PC-9 (cell line): ENCODE measurements at regions not wholly inside any gene's neighbourhood (a gene's known extent, or its start where the extent isn't known, plus 50 kb on each side); places are given as distances from the start of the nearest gene placed in this dataset.

ENCODE experiments used
- EZH2 ChIP-seq: fragments of 200-600 bp; sonication (generic); IDR thresholded peaks from 2 replicates; pipeline ENCODE4 v1.8.0; 2017; ENCODE audit warnings: antibody characterized with exemption, low read depth
- TF ChIP-seq, protein P1 (sequence below): fragments of 200-600 bp; sonication (generic); conservative IDR thresholded peaks from 2 replicates; pipeline ENCODE4 v1.6.1; 2017; ENCODE audit warnings: mixed run types, antibody characterized with exemption, mild to moderate bottlenecking, moderate library complexity

- TF ChIP-seq, protein P1, sequence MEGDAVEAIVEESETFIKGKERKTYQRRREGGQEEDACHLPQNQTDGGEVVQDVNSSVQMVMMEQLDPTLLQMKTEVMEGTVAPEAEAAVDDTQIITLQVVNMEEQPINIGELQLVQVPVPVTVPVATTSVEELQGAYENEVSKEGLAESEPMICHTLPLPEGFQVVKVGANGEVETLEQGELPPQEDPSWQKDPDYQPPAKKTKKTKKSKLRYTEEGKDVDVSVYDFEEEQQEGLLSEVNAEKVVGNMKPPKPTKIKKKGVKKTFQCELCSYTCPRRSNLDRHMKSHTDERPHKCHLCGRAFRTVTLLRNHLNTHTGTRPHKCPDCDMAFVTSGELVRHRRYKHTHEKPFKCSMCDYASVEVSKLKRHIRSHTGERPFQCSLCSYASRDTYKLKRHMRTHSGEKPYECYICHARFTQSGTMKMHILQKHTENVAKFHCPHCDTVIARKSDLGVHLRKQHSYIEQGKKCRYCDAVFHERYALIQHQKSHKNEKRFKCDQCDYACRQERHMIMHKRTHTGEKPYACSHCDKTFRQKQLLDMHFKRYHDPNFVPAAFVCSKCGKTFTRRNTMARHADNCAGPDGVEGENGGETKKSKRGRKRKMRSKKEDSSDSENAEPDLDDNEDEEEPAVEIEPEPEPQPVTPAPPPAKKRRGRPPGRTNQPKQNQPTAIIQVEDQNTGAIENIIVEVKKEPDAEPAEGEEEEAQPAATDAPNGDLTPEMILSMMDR: no peak
- no peak for TF ChIP-seq EZH2
These were observed 709.4 kb upstream of the NR2F2 start for GRCh38 chr15:95620934-95621579.
